NB4 (cell line): ENCODE measurements at regions not wholly inside any gene's neighbourhood (a gene's known extent, or its start where the extent isn't known, plus 50 kb on each side); places are given as distances from the start of the nearest gene placed in this dataset.

ENCODE experiments used
- DNase-seq: peaks from one replicate; pipeline ENCODE4 v3.0.0; 2010; ENCODE audit warnings: low read depth
- H3K4me3 ChIP-seq: one replicate; pipeline ENCODE4 v1.5.1; 2011; ENCODE audit warnings: mild to moderate bottlenecking, low read depth, low read length, moderate library complexity
- CTCF ChIP-seq: IDR thresholded peaks from one replicate; pipeline ENCODE4 v1.5.1; 2012; ENCODE audit warnings: low read depth, low read length
- MAX ChIP-seq: IDR thresholded peaks from 2 replicates; pipeline ENCODE4 v1.6.1; 2011; ENCODE audit warnings: low read depth, low read length
- MYC ChIP-seq: IDR thresholded peaks from 2 replicates; pipeline ENCODE4 v1.6.1; 2011; ENCODE audit warnings: low read depth, low read length
- POLR2A ChIP-seq: IDR thresholded peaks from 2 replicates; pipeline ENCODE4 v1.6.1; 2011; ENCODE audit warnings: mild to moderate bottlenecking; ENCODE audit not compliant: insufficient read length; ENCODE audit errors: extremely low read depth

GRCh38 chr4:89574176-89574575 lies 262.8 kb downstream of the SNCA start:
- TF ChIP-seq MAX (no peak), MYC (no peak), CTCF (no peak), POLR2A (no peak)
- DNase-seq = no peak
- no peak overlapping the region for H3K4me3 ChIP-seq

DNA sequence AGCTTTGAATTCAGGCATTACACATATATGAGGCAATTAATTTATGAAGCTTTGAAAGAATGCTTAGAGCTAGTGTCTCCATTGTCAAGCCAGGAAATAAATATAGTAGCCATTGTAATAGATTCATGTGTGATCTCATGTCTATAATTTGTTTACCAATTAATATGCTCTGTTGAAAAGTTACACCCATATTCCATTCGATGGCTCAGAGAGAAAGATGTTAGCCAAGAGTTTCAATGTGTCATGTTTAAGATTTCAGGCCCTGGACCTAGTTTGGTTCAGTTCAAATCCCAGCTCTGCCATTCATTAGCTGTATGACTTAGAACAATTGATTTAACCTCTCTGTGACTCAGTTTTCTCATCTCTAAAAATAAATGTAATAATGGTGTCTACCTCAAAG lies 263.3 kb downstream of the SNCA start:
- DNase-seq = no peak
- TF ChIP-seq POLR2A = no peak
- no peak for TF ChIP-seq MYC
- TF ChIP-seq CTCF = no peak
- no peak for TF ChIP-seq MAX
- no peak overlapping the region for H3K4me3 ChIP-seq

DNA sequence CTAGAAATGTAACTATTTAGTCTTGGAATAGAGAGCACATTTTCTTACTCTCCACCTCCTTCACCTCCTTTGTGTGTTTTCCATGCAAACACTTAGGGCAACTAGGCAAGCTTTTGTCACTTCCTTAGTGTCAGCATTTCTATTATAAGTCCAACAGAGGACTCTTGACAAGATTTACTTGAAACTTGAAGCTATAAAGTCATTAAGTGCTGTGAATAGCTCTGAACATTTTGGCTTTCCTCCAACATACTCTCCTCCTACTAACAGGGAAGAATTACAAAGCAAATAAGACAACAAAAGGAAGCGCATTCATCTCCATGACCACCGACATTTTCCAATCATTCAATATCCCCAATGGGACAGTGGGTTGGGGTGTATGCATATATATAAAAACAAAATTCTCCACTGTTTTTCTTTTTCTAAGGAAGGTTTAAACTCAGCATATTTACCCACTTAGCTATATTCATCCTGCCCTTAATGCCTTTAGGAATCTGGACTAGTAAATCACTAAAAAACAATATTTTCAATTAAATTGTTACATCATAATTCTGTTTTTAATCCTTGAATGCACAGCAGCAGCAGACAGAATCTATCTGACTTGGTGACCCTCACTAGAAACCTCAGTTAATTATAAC lies 264.6 kb downstream of the SNCA start:
- no peak for TF ChIP-seq CTCF
- no peak for TF ChIP-seq MAX
- no peak for TF ChIP-seq POLR2A
- TF ChIP-seq MYC = no peak
- DNase-seq = no peak
- no peak overlapping the region for H3K4me3 ChIP-seq

DNA sequence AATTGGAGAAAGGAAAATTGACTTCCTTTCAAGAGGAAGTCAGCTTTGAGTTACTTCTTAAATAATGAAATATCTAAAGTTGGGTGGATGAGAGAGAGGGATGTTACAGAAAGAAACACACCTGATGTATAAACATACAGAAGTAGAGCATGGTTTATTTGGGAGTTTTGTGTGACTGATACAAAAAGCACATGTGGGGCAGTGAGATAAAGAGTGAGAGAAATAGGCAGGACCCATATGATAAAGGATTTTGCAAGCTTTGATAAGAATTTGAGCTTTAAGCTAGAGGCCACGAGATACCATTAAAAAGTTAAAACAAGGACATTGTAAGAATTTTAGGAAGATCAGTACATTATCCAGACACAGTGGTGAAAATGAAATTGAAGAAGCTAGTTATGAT lies 263.3 kb upstream of the GPRIN3 start:
- H3K4me3 ChIP-seq = no peak overlapping the region
- TF ChIP-seq POLR2A = no peak
- TF ChIP-seq MYC = no peak
- TF ChIP-seq CTCF = no peak
- no peak for TF ChIP-seq MAX
- no peak for DNase-seq

DNA sequence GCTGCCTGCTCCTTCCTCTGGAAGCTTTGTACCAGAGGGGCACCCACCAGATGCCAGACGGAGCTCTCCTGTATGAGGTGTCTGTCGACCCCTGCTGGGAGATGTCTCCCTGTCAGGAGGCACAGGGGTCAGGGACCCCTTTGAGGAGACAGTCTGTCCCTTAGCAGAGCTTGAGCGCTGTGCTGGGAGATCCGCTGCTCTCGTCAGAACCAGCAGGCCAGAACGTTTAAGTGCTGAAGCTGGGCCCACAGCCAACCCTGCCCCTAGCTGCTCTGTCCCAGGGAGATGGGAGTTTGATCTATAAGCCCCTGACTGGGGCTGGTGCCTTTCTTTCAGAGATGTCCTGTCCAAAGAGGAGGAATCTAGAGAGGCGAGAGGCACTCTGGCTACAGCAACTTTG lies 260.3 kb upstream of the GPRIN3 start:
- no peak for DNase-seq
- TF ChIP-seq MYC = no peak
- H3K4me3 ChIP-seq = no peak overlapping the region

DNA sequence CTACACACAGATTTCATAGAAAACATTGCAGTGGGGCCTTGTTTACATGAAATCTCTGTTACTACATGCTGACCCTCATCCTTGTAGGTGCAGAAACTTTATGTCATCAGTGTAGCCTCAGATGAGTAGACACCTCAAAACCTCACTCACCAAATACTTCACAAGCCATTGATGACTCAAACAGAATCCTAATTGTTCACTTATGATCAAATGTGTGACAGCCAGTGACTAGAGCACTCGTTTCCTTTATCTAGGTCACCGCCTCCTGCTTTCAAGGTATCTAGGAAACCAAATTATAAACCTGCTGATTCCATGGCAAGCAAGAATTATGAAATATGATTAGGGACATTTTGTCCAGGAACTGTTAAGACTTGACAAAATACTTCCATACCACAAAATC lies 255.8 kb upstream of the GPRIN3 start:
- no peak overlapping the region for H3K4me3 ChIP-seq
- DNase-seq = no peak
- no peak for TF ChIP-seq CTCF
- TF ChIP-seq POLR2A = no peak
- no peak for TF ChIP-seq MAX
